DMS53 treated with DMSO at 0.1 percent for 48 hours (cell line): ENCODE measurements at regions not wholly inside any gene's neighbourhood (a gene's known extent, or its start where the extent isn't known, plus 50 kb on each side); places are given as distances from the start of the nearest gene placed in this dataset.
"Not testable (repeated sequence)": the region's sequence is repeated elsewhere in the genome, so short reads cannot be mapped to it uniquely, and the experiment has no call there.

Source experiments
- DNase-seq: peaks from one replicate; lab custom pipeline; 2025; ENCODE audit not compliant: unreplicated experiment; lab: John Stamatoyannopoulos, UW

DNA sequence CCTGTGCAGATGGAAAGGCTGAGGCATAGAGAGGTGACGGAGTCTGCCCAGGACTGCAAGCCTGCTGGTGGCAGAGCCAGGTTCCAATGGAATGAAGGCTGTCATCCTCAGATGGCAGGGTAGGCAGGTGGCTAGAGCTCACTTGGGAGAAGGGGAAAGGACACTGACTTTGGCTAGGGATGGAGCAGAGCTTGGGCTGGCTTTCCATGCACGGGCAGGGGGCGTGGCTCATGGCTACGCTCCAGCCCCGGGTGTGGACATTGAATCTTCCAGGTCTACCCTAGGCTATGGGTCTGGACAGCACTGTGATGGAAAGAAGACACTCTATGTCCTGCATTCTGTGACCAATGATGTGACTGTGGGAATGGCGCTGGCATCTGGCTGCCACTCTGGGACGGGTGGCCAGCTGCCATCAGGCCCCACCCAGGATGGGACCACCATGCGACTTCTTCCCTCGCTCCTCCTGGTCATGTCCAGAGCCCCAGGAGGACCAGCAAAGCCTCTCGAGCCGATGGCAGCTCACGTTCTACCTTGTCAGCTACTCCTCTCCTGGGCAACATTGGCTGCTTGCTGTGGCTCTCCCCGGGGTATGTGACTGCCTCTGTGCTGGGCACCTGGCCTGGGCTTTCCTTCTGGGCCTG, 398.7 kb downstream of the TMEM121 start:
- DNase-seq: no peak

DNA sequence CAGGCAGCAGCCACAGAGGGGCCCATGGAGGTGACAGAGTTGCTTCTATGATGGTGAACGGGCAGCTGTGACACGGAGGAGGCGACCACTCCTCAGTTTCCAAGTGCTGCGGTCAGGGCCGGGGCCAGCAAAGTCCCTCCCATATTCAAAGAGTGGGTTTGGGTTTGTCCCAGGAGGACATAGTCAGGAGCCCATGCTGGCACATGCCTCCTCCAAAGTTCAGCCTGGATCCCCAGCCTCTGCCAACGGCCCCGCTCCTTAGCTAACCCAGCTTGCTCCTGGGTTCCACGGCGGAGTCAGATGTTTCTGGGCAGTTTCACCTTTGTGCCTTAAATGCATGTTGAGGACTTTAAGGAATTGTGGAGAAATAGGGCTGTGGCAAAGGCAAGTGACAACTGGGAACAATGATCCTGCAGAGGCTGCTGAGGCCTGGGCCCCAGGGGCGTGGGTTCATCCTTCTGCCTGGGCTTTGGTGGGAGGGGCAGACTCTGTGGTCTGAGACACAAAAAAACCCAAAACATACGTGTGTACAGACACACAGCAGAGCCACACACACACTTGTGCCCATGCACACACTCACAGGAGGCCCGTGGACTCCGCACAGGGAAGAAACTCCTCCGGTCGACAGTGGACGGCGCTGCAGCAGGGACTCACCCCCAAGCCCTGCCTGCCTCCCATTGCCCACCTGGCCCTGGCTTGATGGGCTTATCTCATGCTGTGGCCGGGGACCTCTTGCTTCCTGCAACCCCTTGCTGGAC, 399.4 kb downstream of the TMEM121 start:
- no peak for DNase-seq

DNA sequence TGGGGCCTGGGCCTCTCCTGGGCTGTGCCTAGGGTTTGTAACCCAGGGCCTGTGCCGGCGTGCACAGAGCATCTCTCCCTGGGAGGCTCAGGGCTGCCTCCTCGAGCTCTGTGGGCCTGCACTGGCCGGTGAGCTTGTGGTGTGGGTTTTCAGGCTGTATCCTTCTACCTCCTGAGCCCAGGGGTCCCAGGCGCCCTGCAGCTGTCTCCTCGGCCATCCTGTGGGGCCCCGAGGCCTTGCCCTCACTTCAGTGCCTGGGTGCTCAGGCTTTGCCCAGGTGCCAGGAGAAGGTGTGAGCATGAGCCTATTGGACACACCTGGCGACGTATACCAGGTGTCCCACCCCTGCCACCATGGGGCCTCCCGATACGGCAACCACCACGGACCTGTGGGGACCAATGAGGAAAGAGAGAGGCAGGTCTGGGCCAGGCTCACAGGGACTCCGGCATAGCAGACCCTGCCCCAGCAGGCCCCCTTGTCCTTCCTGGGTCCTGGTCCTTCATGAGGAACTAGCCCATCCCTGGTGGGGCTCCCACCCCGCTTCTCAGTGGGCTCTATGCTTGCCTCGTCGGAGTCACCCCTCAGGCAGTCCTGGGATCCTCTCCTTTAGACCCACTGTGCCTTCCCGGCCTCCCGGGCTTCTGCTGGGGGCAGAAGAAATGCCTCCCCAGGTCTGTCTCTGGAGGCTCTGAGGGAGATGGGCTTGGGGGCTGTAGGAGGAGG, 400.2 kb downstream of the TMEM121 start:
- DNase-seq: no peak

DNA sequence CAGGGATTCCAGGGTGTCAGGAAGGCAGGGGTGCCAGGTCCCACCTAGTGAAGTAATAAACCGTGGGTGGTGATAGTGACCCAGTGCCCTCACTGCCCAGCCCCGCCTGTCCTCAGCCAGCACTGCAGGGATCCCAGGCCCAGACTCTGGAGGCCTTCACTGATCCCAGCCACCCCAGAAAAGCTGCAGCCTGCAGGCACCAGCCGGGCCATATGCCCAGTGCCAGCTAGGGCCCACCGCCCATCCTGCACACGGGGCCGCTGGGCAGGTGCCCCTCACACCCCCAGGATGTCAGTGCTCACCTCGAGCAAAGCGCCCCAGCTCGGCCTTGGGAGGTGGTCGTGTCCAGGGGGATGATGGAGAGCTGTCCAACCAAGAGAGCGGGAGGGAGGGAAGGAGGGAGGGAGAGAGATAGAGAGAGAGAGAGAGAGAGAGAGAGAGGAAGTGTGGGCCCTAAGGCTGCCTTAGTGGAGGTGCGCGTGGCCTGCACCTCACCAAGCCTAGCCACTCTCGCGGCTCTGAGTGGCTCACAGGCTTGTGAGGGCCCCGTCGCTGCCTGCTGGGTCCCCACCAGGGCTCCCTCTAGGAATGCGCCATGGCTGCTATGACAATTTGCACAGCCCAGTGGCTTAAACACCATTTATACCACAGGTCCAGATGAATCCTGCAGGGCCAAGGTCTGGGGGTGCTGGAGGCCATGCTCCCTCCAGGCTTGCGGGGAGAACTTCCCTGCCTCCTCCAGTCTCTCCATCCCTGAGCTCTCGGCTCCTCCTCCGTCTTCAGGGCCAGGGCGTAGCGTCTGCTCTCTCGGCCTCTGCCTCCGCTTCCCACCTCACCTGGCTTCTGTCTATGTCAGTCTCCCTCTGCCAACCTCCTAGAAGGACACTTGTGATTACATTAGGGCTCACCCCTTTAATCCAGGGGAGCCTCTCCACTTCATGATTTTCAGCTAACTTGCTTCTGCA, 401.0 kb downstream of the TMEM121 start:
- no peak for DNase-seq

- DNase-seq: not testable (repeated sequence)
Measured at GRCh38 chr14:105928171-105929111, 402.1 kb downstream of the TMEM121 start.

DNA sequence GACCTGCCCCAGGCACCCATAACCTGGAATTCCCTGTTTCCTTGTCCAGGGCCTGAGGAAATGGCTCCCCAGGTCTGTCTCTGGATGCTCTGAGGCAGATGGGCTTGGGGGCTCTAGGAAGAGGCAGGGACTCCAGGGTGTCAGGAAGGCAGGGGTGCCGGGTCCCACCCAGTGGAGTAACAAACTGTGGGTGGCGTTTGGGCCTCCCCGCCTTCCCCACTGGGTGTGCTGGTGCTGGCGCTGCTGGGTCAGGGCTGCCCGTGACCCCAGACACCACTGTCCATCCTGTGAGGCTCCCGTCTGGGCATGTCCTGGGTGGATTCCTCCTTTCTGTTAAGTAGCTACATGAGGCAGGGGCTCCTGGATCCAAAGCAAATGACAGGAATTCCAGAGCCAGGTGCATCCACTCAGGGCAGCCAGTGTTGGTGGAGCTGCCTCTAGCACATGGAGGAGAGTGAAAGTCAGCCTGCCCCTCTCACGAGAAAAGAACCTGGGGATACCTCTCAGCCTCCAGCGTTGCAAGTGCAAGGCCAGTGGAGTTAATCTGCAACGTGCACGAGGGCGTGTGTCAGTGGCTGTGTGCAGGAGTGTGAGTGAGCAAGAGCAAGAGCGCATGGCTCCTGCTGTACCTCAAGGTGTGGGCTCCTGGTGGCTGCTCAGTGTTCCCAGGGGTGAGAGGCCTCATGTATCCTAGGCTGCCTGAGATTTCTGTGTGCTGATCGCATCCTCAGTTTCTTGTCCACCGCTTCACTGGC, 403.1 kb downstream of the TMEM121 start:
- DNase-seq: no peak

DNA sequence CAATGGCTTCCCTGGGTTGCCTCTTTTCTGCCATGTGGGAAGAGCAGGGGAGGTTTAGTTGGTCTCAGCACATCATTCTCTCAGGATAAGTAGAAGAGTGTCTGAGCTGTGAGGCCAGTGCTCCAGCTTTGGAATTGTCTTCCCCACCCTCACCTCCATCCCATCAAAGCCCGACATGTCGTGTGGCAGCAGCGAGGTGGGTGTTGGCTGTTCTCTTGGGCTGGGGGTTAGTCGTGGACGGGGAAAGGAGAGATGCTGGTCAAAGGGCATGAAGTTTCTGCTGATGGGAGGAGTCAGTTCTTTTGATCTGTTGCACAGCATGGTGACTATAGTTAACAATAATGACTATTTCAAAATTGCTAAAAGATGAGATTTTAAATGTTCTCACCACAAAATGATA, 404.2 kb downstream of the TMEM121 start:
- DNase-seq: no peak

DNA sequence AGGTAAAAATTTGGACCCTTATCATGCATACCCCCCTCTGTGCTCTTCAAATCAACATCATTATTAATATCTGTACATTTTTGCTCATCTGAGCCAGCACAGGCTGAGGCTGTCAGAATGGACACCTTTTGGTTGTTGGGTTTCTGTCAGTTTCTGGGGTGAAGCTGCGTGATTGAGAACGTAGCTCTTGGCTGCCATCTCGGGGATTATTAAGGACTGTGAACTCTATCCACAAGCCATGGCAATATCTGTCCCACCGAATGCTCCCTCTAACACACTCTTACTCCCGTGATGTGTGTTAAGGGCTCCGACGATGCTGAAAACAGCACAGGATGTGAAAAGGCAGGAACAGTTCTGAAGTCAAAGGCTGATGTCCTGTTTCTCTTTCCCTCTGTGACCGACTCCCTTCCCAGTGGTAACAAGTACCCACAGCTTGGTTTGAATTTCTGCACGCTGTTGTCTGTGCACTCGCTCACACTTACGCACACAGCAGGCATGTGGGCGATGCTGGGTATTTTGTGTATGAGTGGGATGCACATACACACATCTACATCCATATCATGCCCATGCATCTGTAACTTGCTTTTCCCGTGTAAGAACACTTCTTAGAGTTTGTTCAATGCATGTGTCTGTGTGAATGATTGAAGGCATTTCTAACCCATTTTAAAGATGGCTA, 405.6 kb downstream of the TMEM121 start:
- no peak for DNase-seq

- no peak for DNase-seq
Measured at GRCh38 chr14:105933238-105933637, 406.9 kb downstream of the TMEM121 start.

DNA sequence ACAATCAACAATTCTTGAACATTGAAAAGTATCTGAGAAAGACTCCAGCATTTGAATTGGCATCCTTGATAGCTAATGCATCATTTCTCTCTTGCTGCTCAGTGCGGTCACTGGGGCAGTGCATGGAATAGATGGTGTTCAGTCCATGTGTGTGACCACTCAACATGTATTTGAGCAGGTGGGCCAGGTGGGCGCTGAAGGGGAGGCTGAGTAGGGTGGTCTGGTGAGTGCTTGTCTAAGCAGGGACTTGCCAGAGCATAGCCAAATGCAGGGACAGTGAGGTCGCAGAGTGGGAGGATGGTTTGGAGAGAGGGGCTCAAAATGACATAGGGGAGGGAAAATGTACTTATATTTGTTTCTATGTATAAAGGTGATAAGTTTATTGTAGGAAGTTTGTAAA, 409.0 kb downstream of the TMEM121 start:
- DNase-seq: no peak

GRCh38 chr14:105937253-105938054, 411.1 kb downstream of the TMEM121 start:
- DNase-seq: no peak

- DNase-seq: no peak
Measured at GRCh38 chr14:105938055-105938863, 411.9 kb downstream of the TMEM121 start.

DNA sequence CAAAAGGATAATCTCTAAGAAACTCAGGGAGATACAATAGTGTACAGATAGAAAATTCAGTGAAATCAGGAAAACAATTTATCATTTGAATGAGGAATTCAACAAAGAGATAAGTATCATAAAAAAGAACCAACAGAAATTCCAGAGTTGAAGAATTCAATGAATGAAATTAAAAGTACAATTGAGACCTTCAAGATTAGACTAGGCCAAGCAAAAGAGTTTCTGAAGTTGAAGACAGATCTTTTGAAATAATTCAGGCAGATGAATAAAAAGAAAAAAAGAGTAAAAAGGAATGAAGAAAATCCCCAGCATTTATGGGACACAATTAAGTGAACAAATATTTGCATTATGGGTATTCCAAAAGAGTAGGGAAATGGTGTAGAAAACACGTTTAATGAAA, 412.6 kb downstream of the TMEM121 start:
- DNase-seq: no peak

GRCh38 chr14:105939810-105940508, 413.6 kb downstream of the TMEM121 start:
- no peak for DNase-seq

- DNase-seq: no peak
Measured at GRCh38 chr14:105940534-105941225, 414.3 kb downstream of the TMEM121 start.
